OCI-LY1 (cell line): ENCODE measurements at regions not wholly inside any gene's neighbourhood (a gene's known extent, or its start where the extent isn't known, plus 50 kb on each side); places are given as distances from the start of the nearest gene placed in this dataset.

Experiments
- CTCF ChIP-seq: fragments of 200-600 bp; sonication (generic), shearing (Covaris generic); IDR thresholded peaks from 2 replicates; pipeline ENCODE4 v1.5.1; 2017; ENCODE audit warnings: mild to moderate bottlenecking, antibody characterized with exemption, low read length, moderate library complexity, mixed read lengths
- EZH2 ChIP-seq: fragments of 200-600 bp; sonication (generic), shearing (Covaris generic); IDR thresholded peaks from 2 replicates; pipeline ENCODE4 v1.8.0; 2017; ENCODE audit warnings: borderline replicate concordance, mixed run types, mild to moderate bottlenecking, antibody characterized with exemption, low read length, moderate library complexity, mixed read lengths

DNA sequence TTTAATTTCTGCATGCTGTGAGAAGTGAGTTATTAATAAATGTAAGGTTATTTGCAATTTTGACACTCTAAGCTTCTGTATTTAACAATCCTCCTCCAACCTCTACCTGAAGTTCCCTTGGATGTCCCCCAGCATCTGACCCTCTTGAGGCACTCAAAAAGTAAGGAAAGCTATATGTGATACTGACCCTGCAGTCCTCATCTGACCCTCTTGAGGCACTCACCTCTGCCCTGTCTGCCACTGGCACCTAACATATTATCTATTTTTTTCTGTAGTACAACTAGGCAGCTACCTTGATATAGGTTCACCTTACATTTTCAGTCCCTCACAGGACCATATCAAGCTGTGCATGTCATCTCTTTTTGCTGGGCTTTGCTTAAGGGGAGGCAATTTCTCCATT, 583.4 kb upstream of the PKDCC start:
- TF ChIP-seq CTCF = no peak
- no peak for TF ChIP-seq EZH2
